ENCODE measurements at regions not wholly inside any gene's neighbourhood (a gene's known extent, or its start where the extent isn't known, plus 50 kb on each side); places are given as distances from the start of the nearest gene placed in this dataset.

- DNase-seq (ENCODE audit: low read depth in 4 of 4, low spot score in 2 of 4) = no peak
Measured at GRCh38 chr16:6864244-6864643, 468.4 kb upstream of the RBFOX1 start.

- DNase-seq (ENCODE audit: low read depth in 4 of 4, low spot score in 2 of 4) = no peak
Measured at GRCh38 chr16:6863135-6863534, 469.5 kb upstream of the RBFOX1 start.

- DNase-seq (ENCODE audit: low read depth in 4 of 4, low spot score in 2 of 4) = no peak
Measured at GRCh38 chr16:6861815-6862477, 470.7 kb upstream of the RBFOX1 start.

GRCh38 chr16:6861135-6861814 is 471.4 kb upstream of the RBFOX1 start:
- DNase-seq (ENCODE audit: low read depth in 4 of 4, low spot score in 2 of 4) = no peak

- no peak for DNase-seq (ENCODE audit: low read depth in 4 of 4, low spot score in 2 of 4)
Measured at GRCh38 chr16:6857575-6857974, 475.1 kb upstream of the RBFOX1 start.

- no peak for DNase-seq (ENCODE audit: low read depth in 4 of 4, low spot score in 2 of 4)
Measured at GRCh38 chr16:6856578-6856977, 476.1 kb upstream of the RBFOX1 start.

- no peak for DNase-seq (ENCODE audit: low read depth in 4 of 4, low spot score in 2 of 4)
Measured at GRCh38 chr16:6853565-6853964, 479.1 kb upstream of the RBFOX1 start.

- DNase-seq (ENCODE audit: low read depth in 4 of 4, low spot score in 2 of 4) = no peak
Measured at GRCh38 chr16:6852643-6853225, 479.9 kb upstream of the RBFOX1 start.

- DNase-seq (ENCODE audit: low read depth in 4 of 4, low spot score in 2 of 4) = no peak
Measured at GRCh38 chr16:6846452-6846851, 486.2 kb upstream of the RBFOX1 start.

- DNase-seq (ENCODE audit: low read depth in 4 of 4, low spot score in 2 of 4) = no peak
Measured at GRCh38 chr16:6841392-6841791, 491.3 kb upstream of the RBFOX1 start.

GRCh38 chr16:6837722-6838121 is 494.9 kb upstream of the RBFOX1 start:
- no peak for DNase-seq (ENCODE audit: low read depth in 4 of 4, low spot score in 2 of 4)

- no peak for DNase-seq (ENCODE audit: low read depth in 4 of 4, low spot score in 2 of 4)
Measured at GRCh38 chr16:6836766-6837165, 495.9 kb upstream of the RBFOX1 start.

GRCh38 chr16:6835941-6836340 is 496.7 kb upstream of the RBFOX1 start:
- DNase-seq (ENCODE audit: low read depth in 4 of 4, low spot score in 2 of 4) = no peak

- no peak for DNase-seq (ENCODE audit: low read depth in 4 of 4, low spot score in 2 of 4)
Measured at GRCh38 chr16:6835516-6835915, 497.1 kb upstream of the RBFOX1 start.

- no peak for DNase-seq (ENCODE audit: low read depth in 4 of 4, low spot score in 2 of 4)
Measured at GRCh38 chr16:6828690-6829089, 504.0 kb upstream of the RBFOX1 start.

- DNase-seq (ENCODE audit: low read depth in 4 of 4, low spot score in 2 of 4) = no peak
Measured at GRCh38 chr16:6827931-6828330, 504.7 kb upstream of the RBFOX1 start.

- no peak for DNase-seq (ENCODE audit: low read depth in 4 of 4, low spot score in 2 of 4)
Measured at GRCh38 chr16:6827267-6827666, 505.4 kb upstream of the RBFOX1 start.

- DNase-seq (ENCODE audit: low read depth in 4 of 4, low spot score in 2 of 4) = no peak
Measured at GRCh38 chr16:6822041-6822440, 510.6 kb upstream of the RBFOX1 start.

GRCh38 chr16:6804461-6804860 is 528.2 kb upstream of the RBFOX1 start:
- DNase-seq (ENCODE audit: low read depth in 4 of 4, low spot score in 2 of 4) = no peak

GRCh38 chr16:6803176-6803575 is 529.5 kb upstream of the RBFOX1 start:
- DNase-seq (ENCODE audit: low read depth in 4 of 4, low spot score in 2 of 4) = no peak

- no peak for DNase-seq (ENCODE audit: low read depth in 4 of 4, low spot score in 2 of 4)
Measured at GRCh38 chr16:6797223-6797622, 535.4 kb upstream of the RBFOX1 start.

GRCh38 chr16:6777624-6778023 is 555.0 kb upstream of the RBFOX1 start:
- DNase-seq (ENCODE audit: low read depth in 4 of 4, low spot score in 2 of 4) = no peak

All from left renal cortex interstitium (tissue), 4 donors.